ENCODE measurements at regions not wholly inside any gene's neighbourhood (a gene's known extent, or its start where the extent isn't known, plus 50 kb on each side); places are given as distances from the start of the nearest gene placed in this dataset.

- ATAC-seq (no peak), DNase-seq (ENCODE audit: low spot score) (no peak)
- CTCF ChIA-PET: no interaction called here
- no peak for TF ChIP-seq ATF6 (CRISPR knock-in tag; IDR thresholded peaks at IDR 0.05)
- no peak for TF ChIP-seq PREB (CRISPR knock-in tag; IDR thresholded peaks at IDR 0.05; ENCODE audit: borderline replicate concordance)
- TF ChIP-seq ZNF532 (CRISPR knock-in tag; IDR thresholded peaks at IDR 0.05; ENCODE audit: borderline replicate concordance): no peak
- H3K27ac Mint-ChIP-seq: no peak overlapping the region
- peaks cover 35% of the 10 kb centered on the region for H3K4me1 Mint-ChIP-seq
- POLR2A ChIA-PET: no interaction called here
- H3K4me3 Mint-ChIP-seq: no peak overlapping the region
- H3K36me3 Mint-ChIP-seq: peaks cover 16% of the 10 kb centered on the region
- no peaks in the 10 kb centered on the region; the same call in 1 of the 2 replicates for H3K27me3 Mint-ChIP-seq (ENCODE audit: low read depth)
- H3K9me3 Mint-ChIP-seq: peaks cover 15% of the 10 kb centered on the region
These were observed 422.1 kb upstream of the PIK3R1 start for GRCh38 chr5:67793418-67793817.

- no peak for ATAC-seq
- H3K4me1 Mint-ChIP-seq: peaks cover 41% of the 10 kb centered on the region
- H3K27me3 Mint-ChIP-seq (ENCODE audit: low read depth): no peaks in the 10 kb centered on the region
- POLR2A ChIA-PET: no interaction called here
- H3K36me3 Mint-ChIP-seq: peaks cover 11% of the 10 kb centered on the region; the same call in 1 of the 2 replicates
- CTCF ChIA-PET: no interaction called here
- no peak overlapping the region for H3K27ac Mint-ChIP-seq
- H3K9me3 Mint-ChIP-seq: peaks cover 10% of the 10 kb centered on the region
- no peak for DNase-seq (ENCODE audit: low spot score)
- H3K4me3 Mint-ChIP-seq: no peak overlapping the region
- TF ChIP-seq KAT7 (CRISPR knock-in tag; IDR thresholded peaks at IDR 0.05; ENCODE audit: borderline replicate concordance) (no peak), NR2C2 (CRISPR knock-in tag; IDR thresholded peaks at IDR 0.05) (no peak), PRDM15 (CRISPR knock-in tag; IDR thresholded peaks at IDR 0.05) (no peak), ZNF671 (CRISPR knock-in tag; IDR thresholded peaks at IDR 0.05) (no peak), JUN (CRISPR knock-in tag; IDR thresholded peaks at IDR 0.05) (no peak), E2F1 (CRISPR knock-in tag; IDR thresholded peaks at IDR 0.05) (no peak), ZMAT4 (CRISPR knock-in tag; IDR thresholded peaks at IDR 0.05) (no peak), ZNF512 (CRISPR knock-in tag; IDR thresholded peaks at IDR 0.05; ENCODE audit: borderline replicate concordance) (no peak), TEAD1 (CRISPR knock-in tag; IDR thresholded peaks at IDR 0.05) (no peak), AFF4 (CRISPR knock-in tag; IDR thresholded peaks at IDR 0.05; ENCODE audit: borderline replicate concordance) (no peak)
These were observed 422.7 kb upstream of the PIK3R1 start for GRCh38 chr5:67792891-67793290.

Measured in WTC11 (cell line).